Testis (tissue), 2 donors: ENCODE measurements at regions not wholly inside any gene's neighbourhood (a gene's known extent, or its start where the extent isn't known, plus 50 kb on each side); places are given as distances from the start of the nearest gene placed in this dataset.

Experiments used
- DNase-seq: peaks from one replicate; pipeline ENCODE4 v3.0.0-alpha.2; 2019
- H3K27ac ChIP-seq, 2 donors: fragments of 200-600 bp; sonication (generic); one replicate each; pipeline ENCODE4 v1.5.1; 2019
- H3K27me3 ChIP-seq: fragments of 200-600 bp; sonication (generic); one replicate; pipeline ENCODE4 v1.5.1; 2019
- H3K36me3 ChIP-seq: fragments of 200-600 bp; sonication (generic); one replicate; pipeline ENCODE4 v1.5.1; 2017; ENCODE audit warnings: low read depth; ENCODE audit errors: missing control alignments
- H3K4me1 ChIP-seq: fragments of 200-600 bp; sonication (generic); one replicate; pipeline ENCODE4 v1.5.1; 2019
- H3K4me3 ChIP-seq, 2 donors: fragments of 200-600 bp; sonication (generic); one replicate each; pipeline ENCODE4 v1.5.1; 2017 to 2019
- H3K9me3 ChIP-seq: fragments of 200-600 bp; sonication (generic); one replicate; pipeline ENCODE4 v1.5.1; 2017
- POLR2A ChIP-seq: fragments of 450-650 bp; IDR thresholded peaks from one replicate; pipeline ENCODE4 v1.6.1; 2017; ENCODE audit warnings: antibody characterized with exemption, mild to moderate bottlenecking, moderate library complexity
- WGBS, 2 donors: methylation state at CpG; one replicate each; pipeline ENCODE4 v1.1.5; 2018; 5-methylcytosine and 5-hydroxymethylcytosine counted together
- intact Hi-C: fragments of 100-400 bp; cut with DNase I; formaldehyde crosslinking; loops from one replicate; pipeline ENCODE4 v1.15.1; 2023; ENCODE audit warnings: low total_unique reads
- TF ChIP-seq, protein P1 (sequence below), 3 experiments: fragments of 450-650 bp in 2 of 3; fragments of 200-600 bp in 1 of 3; sonication (generic) in 1 of 3; IDR thresholded peaks; one replicate each; pipeline ENCODE4 v1.5.1; 2016 to 2019; ENCODE audit warnings: antibody characterized with exemption in 3 of 3, mild to moderate bottlenecking in 2 of 3, moderate library complexity in 1 of 3

DNA sequence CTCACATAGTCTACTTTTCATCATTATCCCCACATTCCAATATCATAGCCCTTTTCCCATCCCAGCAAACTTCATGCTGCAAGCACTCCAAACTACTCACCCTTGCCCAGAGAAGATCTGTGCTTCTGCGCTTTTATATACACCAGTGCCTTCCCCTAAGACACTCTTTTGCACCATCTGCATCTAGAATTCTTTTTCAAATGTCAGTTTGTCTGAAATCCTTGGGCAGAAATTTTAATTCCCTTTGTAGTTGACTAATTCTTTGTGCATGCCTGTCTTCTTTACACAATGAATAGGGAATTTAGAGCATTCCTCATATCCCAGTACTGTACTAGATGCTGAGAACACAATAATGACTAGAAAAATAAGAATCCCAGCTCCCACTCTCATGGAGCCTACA, 298.9 kb downstream of the KCNN2 start:
- intact Hi-C loops = no loop called here
- Histone ChIP-seq H3K4me1 (no peaks in the 10 kb centered on the region), H3K27me3 (no peaks in the 10 kb centered on the region), H3K36me3 (no peaks in the 10 kb centered on the region), H3K27ac (no peak overlapping the region), H3K4me3 (no peak overlapping the region), H3K9me3 (no peaks in the 10 kb centered on the region)
- WGBS, 2 donors = 96 to 100% methylated on average over 1 of the region's 1 CpG
- TF ChIP-seq POLR2A = no peak
- TF ChIP-seq, protein P1, sequence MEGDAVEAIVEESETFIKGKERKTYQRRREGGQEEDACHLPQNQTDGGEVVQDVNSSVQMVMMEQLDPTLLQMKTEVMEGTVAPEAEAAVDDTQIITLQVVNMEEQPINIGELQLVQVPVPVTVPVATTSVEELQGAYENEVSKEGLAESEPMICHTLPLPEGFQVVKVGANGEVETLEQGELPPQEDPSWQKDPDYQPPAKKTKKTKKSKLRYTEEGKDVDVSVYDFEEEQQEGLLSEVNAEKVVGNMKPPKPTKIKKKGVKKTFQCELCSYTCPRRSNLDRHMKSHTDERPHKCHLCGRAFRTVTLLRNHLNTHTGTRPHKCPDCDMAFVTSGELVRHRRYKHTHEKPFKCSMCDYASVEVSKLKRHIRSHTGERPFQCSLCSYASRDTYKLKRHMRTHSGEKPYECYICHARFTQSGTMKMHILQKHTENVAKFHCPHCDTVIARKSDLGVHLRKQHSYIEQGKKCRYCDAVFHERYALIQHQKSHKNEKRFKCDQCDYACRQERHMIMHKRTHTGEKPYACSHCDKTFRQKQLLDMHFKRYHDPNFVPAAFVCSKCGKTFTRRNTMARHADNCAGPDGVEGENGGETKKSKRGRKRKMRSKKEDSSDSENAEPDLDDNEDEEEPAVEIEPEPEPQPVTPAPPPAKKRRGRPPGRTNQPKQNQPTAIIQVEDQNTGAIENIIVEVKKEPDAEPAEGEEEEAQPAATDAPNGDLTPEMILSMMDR (IDR thresholded peaks at IDR 0.05) = no peak
- DNase-seq = no peak

DNA sequence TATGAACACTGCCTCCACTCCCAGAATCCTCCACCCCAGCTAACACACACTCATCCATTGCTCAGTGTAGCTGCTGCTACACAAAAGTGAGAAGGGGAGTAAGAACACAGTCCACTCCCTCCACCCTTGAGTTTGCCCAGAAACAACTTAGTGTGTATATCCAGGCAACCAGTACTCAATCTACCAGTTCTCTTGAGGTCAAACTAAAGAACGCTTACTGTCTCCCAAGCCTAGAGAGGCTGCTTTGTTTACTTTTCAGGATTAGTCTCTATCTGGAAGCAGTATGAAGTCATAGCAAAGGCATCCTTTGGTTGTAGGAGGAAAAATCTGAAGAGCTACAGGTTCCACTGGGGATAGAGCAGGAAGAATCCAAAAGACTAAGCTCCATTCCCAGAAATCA, 296.3 kb downstream of the KCNN2 start:
- no peaks in the 10 kb centered on the region for H3K9me3 ChIP-seq
- H3K27me3 ChIP-seq = no peaks in the 10 kb centered on the region
- no peaks in the 10 kb centered on the region for H3K36me3 ChIP-seq
- DNase-seq = no peak
- H3K27ac ChIP-seq = no peak overlapping the region
- TF ChIP-seq POLR2A = no peak
- TF ChIP-seq, protein P1 (IDR thresholded peaks at IDR 0.05) = no peak
- H3K4me3 ChIP-seq = no peak overlapping the region
- H3K4me1 ChIP-seq = no peaks in the 10 kb centered on the region
- intact Hi-C loops = no loop called here
- WGBS, 2 donors = 44 to 54% methylated on average over 1 of the region's 1 CpG

DNA sequence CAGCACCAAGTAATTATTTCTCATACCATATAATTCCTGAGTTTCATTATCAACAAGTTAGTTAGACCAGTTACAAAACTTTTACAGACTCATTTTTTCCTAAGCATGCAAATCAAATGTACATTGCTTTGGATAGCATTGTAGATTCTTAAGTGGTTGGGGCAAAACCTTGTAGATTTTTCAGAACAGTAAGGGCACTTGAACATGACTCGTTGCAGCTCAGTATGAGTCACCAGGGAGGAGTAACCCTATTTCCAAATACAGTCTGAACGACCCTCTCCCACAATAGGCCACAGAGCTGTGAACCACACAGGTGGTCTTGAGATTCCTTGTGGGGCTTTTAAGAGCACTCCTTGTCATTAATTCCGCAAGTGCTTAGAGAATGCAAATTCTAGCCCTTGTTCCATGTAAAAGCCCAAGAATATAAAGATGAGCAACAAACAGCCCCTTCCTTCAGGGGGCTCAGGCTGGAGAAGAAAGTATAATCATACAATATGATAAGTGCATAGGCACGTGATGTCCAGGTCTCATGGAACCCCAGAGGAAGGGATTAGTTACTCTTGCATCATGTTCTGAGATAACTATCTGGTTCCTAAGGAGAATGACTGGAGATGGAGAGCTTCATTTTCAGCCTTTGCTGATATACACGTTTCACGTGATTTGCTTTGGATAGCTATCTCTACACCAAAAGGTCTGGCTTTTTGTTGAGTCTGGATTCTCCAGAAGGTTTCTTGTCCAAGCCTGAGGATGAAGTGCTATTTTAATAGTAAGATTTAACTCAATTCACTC, 295.7 kb downstream of the KCNN2 start:
- H3K27ac ChIP-seq = no peak overlapping the region
- TF ChIP-seq, protein P1 (IDR thresholded peaks at IDR 0.05) = no peak
- TF ChIP-seq POLR2A = no peak
- intact Hi-C loops = no loop called here
- H3K36me3 ChIP-seq = no peaks in the 10 kb centered on the region
- H3K27me3 ChIP-seq = no peaks in the 10 kb centered on the region
- no peaks in the 10 kb centered on the region for H3K4me1 ChIP-seq
- no peaks in the 10 kb centered on the region for H3K9me3 ChIP-seq
- WGBS, 2 donors = 71 to 72% methylated on average over 6 of the region's 6 CpGs
- no peak overlapping the region for H3K4me3 ChIP-seq
- DNase-seq = no peak

DNA sequence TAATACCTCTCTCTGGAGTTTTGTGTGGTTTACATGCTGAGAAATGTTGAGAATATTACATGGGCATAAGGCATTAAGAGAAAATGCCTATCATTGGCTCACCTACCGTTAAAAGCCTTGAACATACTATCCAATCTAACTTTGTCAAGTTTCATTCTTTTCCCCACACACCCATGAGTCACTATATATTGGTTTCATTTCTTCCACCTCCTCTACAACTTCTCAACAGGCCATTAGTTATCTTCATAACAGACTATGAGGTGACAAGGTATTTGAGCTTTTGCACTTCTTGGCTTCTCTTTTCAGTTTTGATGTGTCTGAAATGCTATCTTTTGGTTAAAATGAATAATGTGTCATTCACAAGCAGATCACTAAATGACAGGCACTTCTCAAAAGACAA, 288.0 kb downstream of the KCNN2 start:
- WGBS, 2 donors = 89 to 90% methylated on average over 1 of the region's 1 CpG
- H3K27me3 ChIP-seq = no peaks in the 10 kb centered on the region
- H3K36me3 ChIP-seq = no peaks in the 10 kb centered on the region
- intact Hi-C loops = no loop called here
- H3K4me1 ChIP-seq = no peaks in the 10 kb centered on the region
- no peak for DNase-seq
- H3K27ac ChIP-seq = no peak overlapping the region
- no peak for TF ChIP-seq POLR2A
- TF ChIP-seq, protein P1 (IDR thresholded peaks at IDR 0.05) = no peak
- H3K9me3 ChIP-seq = no peaks in the 10 kb centered on the region
- H3K4me3 ChIP-seq = no peak overlapping the region

DNA sequence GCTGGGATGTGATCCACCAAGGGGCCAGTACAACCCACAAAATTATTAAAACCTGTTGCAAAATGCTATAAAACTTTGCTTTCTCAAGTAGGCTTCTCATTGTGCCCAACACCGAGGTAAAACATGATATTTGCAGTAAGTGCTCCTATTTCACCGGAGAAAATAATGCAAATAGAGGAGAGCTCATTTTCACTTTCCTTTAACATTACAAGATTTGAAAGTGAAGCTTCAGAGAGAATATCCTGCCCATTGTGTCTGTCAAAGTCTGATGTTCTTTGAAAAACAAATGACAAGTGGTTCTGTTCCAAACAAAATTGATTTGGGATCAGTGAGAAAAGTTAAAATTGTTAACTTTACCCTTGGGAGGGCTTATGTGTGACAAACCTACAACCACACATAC, 287.1 kb downstream of the KCNN2 start:
- WGBS, 2 donors = 88 to 90% methylated on average over 2 of the region's 2 CpGs
- Histone ChIP-seq H3K4me1 (no peaks in the 10 kb centered on the region), H3K27me3 (no peaks in the 10 kb centered on the region), H3K36me3 (no peaks in the 10 kb centered on the region), H3K4me3 (no peak overlapping the region), H3K27ac (no peak overlapping the region), H3K9me3 (no peaks in the 10 kb centered on the region)
- TF ChIP-seq POLR2A = no peak
- TF ChIP-seq, protein P1 (IDR thresholded peaks at IDR 0.05) = no peak
- intact Hi-C loops = no loop called here
- no peak for DNase-seq
